Sciatic nerve (tissue), 2 donors: ENCODE measurements at regions not wholly inside any gene's neighbourhood (a gene's known extent, or its start where the extent isn't known, plus 50 kb on each side); places are given as distances from the start of the nearest gene placed in this dataset.
"Not testable (repeated sequence)": the region's sequence is repeated elsewhere in the genome, so short reads cannot be mapped to it uniquely, and the experiment has no call there.

Experiments used
- ATAC-seq: fragments of 200-7000 bp; cut with Tn5 transposase; one replicate; pipeline ENCODE4 v1.9.1; 2020; ENCODE audit warnings: mild to moderate bottlenecking, moderate library complexity
- DNase-seq: peaks from one replicate; pipeline ENCODE4 v3.0.0-alpha.2; 2020; ENCODE audit warnings: low spot score
- intact Hi-C: fragments of 100-400 bp; cut with DNase I; formaldehyde crosslinking; loops from one replicate; pipeline ENCODE4 v1.14.2; 2022
- donor health status: DM: no; HTN: no; CAD: no.
- donor health status: DM: no; HTN: no; CAD: no.

DNA sequence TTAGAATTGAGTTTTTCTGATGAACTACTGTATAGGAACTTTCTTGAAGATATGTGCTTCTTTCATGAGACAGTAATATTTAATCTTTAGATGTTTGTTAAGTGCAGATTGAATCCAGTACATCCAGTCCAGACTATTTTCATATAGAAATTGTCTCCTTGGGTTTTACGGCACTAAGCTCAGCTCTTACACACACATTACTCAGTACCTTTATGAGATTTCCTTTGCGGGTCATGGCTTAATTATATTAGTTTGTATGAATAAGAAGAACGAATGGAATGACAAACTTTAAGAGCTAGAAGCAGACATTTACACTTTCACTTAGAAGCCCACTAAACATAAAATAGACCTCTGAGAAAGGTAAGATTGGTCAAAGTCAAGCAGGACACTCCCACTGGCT, 223.3 kb upstream of the THUMPD2 start:
- ATAC-seq = no peak
- DNase-seq = no peak
- intact Hi-C loops = no loop called here

DNA sequence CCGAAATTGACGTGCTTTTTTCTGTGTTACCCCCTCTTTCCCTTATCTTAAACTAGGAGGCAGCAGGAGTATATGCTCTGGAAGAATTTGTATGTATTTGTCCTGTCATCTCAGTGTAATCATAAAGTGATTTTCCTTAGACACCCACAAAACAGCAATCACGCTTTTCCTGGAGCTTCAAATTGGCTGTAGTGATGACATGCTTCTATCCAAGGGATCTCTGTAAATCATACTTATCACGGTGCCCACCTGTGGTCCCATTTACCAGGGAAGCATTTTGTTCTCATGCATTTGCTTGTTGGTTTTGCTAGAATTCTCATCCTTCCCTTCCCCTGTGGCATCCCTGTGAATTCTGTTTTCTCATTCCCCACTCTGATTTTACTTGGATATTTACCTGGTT, 220.8 kb upstream of the THUMPD2 start:
- DNase-seq (no peak), ATAC-seq (no peak)
- intact Hi-C loops = no loop called here

DNA sequence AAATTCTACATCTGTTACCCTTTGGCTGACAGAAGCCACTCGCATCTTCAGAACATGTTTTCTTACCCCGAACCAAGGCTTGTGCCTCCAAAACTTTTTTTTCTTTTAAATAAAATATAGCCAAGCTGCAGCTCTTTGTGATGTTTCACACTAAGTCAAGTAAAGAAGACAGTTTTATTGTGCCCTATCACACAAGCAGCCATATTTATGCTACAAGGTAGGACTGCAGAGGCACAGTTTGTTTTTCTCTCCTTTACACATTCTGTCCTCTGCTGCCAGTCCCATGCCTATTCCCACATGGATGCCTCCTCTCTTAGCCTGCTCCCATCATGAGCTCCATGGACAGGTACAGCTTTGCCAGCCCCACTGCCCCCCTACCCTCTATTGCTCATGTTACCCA, 219.6 kb upstream of the THUMPD2 start:
- ATAC-seq (no peak), DNase-seq (no peak)
- intact Hi-C loops = no loop called here

DNA sequence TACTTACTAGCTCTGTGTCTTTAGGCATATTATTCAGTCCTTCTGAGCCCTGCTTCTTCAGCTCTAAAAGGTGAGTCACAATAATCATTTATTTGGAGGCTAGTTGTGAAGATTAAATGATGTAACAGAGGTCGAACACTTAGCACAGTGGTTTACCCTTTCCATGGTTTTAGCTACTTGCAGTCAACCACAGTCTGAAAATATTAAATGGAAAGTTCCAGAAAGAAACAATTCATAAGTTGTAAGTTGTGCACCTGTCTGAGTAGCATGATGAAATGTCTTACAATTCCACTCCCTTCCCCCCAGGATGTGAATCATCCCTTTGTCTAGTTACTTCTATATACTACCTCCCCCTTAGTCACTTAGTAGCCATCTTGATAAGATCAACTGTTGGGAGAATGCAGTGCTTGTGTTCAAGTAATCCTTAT, 217.6 kb upstream of the THUMPD2 start:
- DNase-seq (no peak), ATAC-seq (no peak)
- intact Hi-C loops = no loop called here

DNA sequence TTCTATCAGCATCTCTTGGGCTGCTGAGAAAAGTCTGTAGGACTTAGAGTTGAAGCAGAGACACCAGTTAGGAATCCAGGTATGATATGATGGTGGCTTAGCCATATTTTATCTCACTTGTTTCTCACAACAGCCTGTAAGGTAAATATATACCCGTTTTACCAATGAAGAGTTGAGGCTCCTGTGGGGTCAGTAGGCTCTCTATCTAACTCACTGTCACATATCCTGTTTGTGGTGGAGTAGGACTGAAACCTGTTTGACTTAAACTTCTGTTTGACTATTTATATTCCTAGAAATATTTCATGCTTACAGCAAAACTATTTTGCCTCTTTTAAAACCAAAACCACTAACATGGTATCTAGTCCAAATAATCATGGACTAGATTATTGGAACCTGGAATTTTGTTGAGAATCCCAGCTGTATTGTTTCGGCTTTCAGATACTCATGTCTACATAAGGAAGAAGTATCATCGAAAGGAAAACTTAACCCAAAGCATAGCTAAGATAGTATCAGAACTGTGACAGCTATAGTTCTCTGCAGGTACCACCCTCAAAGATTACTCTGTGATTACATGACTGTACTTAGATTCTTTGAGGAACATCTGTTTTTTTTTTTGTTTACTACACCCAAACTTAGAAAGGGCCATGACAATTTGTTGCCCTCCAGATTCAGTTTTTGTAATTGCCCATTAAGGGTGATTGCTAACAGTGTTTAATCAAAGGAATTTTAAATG, 216.1 kb upstream of the THUMPD2 start:
- intact Hi-C loops = no loop called here
- DNase-seq (no peak), ATAC-seq (no peak)

DNA sequence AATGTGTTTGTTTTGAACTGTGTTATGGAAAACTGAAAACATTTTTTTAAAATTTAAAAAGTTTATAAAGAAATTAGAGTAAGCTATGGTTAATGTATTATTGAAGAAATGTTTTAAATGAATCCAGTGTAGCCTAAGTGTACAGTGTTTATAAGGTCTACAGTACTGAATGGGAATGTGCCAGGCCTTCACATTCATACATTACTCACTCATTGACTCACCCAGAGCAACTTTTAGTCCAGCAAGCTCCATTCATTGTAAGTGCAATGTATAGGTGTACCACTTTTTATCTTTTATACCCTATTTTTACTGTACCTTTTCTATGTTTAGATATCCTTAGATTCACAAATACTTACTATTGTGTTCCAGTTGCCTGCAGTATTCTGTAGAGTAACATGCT, 215.1 kb upstream of the THUMPD2 start:
- ATAC-seq (no peak), DNase-seq (no peak)
- intact Hi-C loops = no loop called here

DNA sequence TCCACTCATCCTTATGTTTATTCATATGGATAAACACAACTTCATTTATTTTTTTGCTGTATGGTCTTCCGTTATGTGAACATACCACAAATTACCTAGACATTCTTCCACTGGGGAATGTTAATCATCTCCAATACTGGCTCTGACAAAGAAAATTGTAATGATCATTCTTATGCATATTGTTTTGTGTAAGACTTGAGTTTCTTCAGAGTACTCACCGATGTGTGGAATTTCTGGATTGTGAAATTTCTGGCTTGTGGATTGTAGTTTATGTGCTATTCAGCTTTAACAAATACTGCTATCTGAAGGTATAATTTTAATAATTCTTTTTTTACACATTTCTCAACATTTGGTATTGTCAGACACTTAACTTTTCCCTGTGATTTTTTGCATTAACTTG, 212.2 kb upstream of the THUMPD2 start:
- intact Hi-C loops = no loop called here
- ATAC-seq (no peak), DNase-seq (no peak)

DNA sequence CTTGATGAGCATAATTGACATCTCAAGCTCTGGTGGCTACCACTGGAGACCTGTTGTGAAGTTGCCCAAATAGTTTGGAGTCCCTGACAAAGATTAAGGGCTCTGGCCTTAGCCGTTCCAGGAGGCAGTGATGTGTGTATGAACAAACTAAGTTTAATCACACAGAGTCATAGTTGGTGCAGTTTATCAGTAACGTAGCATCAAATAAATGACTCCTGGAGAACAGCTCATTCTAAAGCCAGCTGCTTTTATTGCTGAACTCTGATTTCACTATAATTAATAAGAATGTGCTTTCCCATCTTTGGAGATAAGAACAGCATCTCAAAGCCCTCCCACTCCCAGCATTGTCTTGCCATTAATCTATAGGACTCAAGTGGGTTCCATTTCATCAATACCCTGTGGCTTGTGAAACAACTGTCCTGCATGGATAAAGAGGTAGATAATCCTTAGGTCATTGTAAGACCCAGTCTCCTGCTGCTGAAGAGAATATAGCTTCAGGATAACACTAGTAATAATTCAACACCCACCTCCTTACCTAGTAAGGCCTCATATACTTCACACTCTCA, 211.4 kb upstream of the THUMPD2 start:
- DNase-seq (no peak), ATAC-seq (no peak)
- intact Hi-C loops = no loop called here

DNA sequence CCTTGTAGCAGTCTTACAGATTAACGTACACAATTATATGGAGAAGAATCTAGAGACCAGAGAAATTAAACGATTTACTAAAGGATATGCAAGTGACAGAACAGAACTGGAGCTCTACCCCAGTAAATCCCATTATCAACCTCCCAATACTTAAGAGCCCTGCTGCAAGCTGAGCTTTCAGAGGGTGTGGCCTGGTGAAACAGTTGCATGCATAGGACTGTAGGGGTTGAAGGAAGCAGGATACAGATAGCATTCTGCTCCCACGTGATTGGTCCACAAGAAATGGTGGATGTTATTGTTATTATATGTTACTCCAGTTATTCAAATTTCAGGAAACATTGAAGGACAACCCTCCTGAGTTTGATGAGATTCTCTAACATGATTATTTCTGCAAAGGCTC, 210.8 kb upstream of the THUMPD2 start:
- no peak for DNase-seq
- no peak for ATAC-seq
- intact Hi-C loops = no loop called here

DNA sequence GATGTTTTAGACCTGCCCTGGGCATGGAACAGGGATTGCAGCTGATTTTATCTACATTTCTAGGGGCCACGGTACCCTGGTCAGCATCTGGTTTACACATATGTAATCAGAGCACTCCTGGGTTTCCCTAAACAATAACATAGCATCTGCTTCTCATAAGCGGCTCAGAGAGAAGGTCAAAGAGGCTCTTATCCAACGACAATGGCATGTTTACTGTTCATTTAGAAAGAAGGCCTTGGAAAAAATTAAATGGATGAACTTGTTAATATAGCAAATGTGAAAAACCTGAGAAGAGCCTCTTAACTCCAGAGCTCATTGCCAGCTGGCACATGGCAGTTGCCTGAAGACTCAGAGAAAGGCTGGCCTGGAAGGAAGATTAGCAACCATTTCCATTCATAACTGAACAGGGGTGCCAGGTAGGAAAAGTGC, 202.8 kb upstream of the THUMPD2 start:
- intact Hi-C loops = no loop called here
- DNase-seq (no peak), ATAC-seq (no peak)

DNA sequence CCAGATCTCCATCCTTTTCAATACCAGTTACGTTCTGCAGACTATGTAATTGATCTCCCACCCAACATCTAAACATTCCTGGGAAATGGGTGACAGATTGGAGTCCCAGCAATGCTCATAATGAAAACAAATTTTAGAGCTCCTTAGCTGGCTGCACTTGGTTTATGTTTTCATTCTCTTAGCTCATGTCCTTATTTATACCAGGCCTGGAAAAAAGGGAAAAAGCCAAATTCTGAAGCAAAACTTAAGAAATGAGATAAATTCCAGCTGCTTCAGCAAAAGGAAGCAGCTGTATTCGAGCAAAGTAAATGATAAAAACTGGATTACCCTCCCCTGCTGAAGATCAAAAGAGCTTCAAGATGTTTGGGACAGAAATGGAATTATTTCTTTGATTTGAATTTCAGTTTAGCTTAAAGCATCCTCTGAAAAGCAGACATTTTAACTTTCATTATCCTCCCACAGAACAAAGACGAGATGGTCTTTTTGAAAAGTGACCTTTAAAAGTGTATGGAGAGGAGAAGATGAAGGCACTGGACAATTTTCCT, 196.5 kb upstream of the THUMPD2 start:
- DNase-seq (no peak), ATAC-seq (no peak)
- intact Hi-C loops = no loop called here

DNA sequence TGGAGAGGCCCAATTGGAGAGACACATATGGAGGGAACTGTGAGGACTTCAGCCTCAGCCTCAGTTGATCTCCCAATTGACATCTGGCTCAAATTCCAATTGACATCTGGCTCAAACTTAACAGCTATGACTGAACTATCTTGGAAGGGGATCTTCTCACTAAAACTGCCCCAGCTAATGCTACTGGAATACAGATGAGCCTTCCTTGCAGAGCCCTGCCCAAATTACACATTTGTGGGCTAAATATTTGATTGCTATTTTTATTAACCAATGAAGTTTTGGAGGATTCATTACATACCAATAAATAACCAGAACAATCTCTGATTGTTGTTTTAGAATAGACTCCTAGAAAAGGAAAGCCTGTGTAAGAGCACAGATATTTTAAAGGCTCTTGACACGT, 189.0 kb upstream of the THUMPD2 start:
- no peak for DNase-seq
- ATAC-seq = no peak
- intact Hi-C loops = no loop called here

DNA sequence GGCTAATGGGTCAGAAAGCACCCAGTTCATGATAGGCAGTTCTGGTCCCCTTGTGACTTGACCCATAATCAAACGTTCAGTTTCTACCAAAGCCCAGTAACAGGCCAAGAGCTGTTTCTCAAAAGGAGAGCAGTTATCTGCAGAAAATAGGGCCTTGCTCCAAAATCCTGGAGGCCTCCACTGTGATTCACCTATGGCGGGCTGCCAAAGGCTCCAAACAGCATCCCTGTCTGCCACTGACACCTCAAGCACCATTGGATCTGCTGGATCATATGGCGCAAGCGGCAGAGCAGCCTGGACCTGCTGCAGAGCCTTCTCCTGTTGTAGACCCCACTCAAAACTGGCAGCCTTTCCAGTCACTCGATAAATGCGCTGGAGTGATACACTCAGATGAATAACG, 181.6 kb upstream of the THUMPD2 start:
- ATAC-seq, DNase-seq, intact Hi-C loops: not testable (repeated sequence)

DNA sequence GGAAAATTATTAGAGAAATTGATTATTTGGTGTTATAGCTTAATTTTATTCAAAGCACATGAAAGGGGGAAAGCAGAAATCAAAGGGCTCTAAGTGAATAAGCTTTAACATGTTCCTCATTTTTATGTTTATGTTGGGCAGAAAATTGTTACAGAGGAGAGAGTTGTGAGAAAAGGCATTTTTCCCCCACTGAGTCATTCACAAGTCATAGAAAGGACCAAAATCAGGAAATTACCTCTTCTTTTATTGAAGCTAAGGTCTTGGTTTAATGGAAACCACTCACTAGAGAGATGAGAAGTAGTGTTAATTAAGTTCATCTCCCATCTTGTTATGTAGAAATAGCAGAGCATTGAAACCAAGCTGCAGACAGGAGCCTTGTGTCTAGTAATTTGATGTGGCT, 175.3 kb upstream of the THUMPD2 start:
- DNase-seq (no peak), ATAC-seq (no peak)
- intact Hi-C loops = no loop called here

DNA sequence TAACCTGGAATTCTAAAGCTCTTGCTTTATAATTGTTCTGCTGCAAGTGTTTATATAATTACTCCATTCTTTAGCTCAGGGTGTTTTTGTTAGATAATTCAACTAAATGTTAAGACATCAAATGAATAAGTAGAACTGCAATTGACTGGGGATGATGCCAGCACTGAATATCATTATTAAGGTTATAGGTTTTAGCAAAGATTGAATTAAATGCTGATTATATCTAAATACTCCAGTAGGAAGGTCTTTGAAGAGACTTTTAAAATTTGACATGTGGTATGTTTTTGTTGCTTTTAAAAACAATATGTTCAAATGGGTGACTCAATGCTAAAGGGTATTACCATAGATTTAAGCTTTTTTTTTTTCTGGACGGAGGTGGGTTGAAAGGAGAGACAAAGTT, 170.1 kb upstream of the THUMPD2 start:
- intact Hi-C loops = no loop called here
- DNase-seq (no peak), ATAC-seq (no peak)

DNA sequence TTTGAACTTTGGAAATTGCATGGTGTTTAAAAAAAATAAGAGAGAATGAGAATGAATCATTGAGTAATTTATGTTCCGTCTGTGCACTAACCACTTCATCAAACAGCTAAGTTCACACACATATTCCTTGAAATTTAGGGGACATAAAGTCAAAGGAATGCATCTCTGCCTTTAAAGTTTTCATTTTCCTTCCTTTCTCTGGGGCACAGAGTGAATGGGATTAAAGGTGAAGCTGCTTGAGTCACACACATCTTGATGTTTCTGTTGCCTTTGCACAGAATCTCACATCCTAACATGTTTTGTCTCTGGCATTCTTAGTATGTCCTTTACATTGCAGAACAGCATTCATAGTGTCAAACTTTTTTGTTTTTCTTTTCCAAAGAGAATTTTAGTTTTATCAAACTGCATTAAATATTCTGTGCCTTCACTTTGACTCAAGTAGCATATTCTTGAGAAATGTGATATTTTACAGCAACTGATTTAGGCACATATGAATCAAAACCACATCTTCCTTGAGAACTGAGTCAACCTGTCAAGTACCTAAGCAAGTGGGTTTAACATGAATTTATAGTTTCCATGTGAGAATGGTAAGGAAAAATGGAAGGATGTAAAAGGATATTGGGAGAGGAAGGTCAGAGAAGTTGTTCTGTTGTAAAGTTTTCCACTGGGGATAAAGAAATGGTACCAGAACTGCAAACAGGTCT, 169.1 kb upstream of the THUMPD2 start:
- intact Hi-C loops = no loop called here
- DNase-seq = no peak

DNA sequence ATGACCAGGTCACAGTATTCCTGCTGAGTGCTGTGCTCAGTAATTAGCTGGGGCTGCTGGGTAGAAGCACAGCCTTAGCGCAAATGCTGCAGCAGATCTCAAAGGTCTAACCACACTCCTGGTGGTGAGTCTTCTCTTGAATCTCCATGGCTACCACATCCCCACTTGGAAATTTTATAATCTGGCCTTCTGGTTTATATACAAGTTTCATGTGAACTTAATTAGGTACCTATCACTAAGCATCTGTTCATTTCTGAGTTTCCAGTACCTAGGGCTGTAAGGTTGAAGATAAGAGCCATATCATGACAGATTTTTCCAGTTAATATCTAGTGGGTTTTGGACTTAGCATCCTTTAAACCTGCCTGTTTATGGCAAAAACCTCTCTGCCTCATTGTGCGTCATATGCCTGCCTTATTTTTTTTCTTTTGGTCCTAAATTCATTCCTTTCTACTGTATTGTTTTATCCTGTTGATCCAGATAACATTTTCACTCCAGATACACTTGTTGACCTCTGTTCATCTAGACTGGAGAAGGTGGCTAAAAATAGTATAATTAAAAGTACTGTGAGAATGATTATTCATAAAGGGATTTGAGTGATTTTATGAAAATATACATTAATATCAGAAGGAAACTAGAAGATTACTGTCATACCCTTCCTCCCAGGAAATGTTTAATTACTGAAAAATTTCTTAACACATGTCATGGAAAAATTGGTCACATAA, 168.4 kb upstream of the THUMPD2 start:
- ATAC-seq (no peak), DNase-seq (no peak)
- intact Hi-C loops = no loop called here

More for the DNA sequence above, 169.1 kb upstream of the THUMPD2 start:
- no peak for ATAC-seq

DNA sequence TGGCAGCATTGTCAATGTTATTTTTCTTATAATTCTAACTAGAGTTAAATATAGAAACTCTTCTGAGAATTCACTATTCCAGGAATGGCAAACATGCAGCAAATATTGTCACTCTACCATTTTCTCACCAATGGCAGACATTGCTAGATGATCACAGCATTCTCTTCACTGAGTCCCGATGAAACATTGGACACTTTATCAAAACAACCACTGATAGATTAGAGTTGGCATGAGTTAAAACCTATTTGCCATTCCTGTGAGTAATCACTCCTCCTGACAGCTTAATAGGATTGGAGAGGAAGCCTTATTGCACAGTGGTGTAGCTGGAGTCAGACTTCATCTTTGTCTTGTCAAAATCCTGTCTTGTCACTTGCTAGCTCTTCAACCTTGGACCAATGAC, 163.9 kb upstream of the THUMPD2 start:
- DNase-seq = no peak
- no peak for ATAC-seq
- intact Hi-C loops = no loop called here

DNA sequence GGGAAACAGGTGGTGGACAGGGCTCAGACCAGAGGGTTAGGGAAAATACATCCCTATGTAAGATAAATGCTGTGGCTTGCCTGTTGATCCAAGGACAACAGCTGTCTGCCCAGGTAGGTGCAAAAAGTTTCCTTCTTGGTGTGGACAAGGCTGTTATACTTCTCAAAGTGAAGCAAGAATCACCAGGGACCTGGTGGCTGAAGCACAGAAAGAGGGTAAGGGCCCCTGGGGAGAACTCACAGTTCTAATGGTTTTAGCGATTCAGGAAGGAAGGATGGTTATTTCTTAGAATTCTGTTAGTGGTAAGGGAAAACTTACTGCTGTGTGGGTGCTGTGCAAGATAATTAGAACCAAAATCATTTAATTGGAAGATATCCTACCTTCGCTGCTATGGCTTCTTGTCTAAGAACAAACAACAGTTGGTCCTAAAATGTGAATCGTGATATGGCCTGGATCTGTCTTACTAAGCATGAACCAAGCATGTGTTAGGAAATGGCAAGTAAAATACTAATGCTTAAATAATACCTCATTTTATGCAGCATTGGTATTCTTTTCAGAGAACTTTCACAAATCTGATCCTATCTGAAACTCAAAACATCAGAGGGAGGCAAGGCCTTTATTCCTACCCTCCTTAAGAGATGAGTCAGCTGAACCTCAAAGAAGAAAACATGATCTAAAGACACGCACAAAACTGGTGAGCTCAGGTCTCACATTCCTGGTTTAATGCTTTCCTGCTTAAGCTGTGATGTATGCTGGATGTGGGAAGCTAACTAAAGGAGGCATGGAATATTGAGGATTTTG, 159.2 kb upstream of the THUMPD2 start:
- ATAC-seq = no peak
- intact Hi-C loops = no loop called here
- DNase-seq = no peak
